GM18907 (cell line): ENCODE measurements at regions not wholly inside any gene's neighbourhood (a gene's known extent, or its start where the extent isn't known, plus 50 kb on each side); places are given as distances from the start of the nearest gene placed in this dataset.
A peak's percentile ranks its signal among the peaks of the same experiment; 100 is the strongest.

ENCODE experiments used
- ATAC-seq: cut with Tn5 transposase; IDR thresholded peaks from one replicate; pipeline ENCODE4 v1.9.1; 2021; ENCODE audit warnings: mild to moderate bottlenecking, moderate library complexity; ENCODE audit not compliant: unreplicated experiment

- no peak for ATAC-seq
Measured at GRCh38 chr3:124463234-124463633, 267.0 kb upstream of the UMPS start.

DNA sequence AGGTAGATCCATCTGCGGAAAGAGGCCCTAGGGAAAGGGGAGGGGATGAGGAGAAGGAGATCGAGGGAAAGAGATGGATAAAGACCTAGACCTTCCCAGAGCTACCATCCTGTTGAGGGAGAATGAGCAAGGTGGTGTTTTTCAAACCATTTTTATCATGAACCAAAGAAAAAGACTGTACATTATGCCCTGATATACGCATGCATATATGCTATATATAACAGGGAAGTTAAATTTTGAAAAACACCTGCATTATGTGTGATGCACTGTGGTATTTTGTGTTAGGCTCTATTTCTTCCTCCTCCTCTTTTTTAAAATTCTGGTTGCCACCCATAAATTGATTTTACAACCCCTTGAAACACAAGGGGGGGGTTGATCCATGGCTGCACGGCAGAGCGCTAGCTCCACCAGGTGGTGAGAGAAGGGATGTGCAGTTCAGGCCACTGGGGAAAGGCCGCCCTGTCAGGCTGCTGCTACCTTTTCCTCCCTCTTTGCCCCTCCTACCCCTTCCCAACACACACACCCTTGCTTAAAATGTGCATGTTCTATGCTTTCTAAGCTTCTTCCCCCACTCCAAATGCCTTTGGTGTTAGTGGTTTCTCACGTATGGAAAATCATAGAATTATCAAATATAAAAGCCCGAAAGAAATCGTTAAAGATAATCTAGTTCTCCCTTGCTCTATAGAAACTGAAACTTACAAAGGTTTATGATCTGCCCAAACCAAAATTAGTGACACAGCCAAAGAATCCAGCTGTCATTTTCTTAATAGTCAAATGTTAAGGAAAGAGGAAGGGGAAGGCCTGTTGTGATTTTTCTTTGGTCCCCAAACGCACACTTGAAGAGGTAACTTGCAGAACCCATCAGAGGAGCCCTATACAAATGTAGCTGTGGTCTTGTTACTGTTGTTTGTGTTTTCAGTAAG, 262.0 kb upstream of the UMPS start:
- ATAC-seq: peak; percentile 65

DNA sequence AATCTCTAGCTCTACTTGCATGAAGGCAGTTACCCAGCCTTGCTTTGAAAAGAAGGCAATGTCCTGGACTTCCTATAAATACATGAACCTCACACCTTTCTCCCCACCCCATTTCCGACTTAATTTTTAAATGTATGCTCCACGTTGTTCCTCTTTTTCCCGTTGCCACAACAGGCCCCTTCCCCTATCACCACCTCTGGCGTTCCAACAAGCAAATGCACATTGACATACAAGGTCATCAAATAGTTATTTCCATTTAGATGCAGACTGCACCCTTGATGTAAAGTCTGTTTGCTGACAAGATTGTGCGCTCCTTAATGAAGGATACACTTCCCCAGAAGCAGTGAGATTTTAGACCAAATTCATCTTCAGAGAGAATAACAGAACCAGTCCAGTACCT, 260.7 kb upstream of the UMPS start:
- no peak for ATAC-seq

DNA sequence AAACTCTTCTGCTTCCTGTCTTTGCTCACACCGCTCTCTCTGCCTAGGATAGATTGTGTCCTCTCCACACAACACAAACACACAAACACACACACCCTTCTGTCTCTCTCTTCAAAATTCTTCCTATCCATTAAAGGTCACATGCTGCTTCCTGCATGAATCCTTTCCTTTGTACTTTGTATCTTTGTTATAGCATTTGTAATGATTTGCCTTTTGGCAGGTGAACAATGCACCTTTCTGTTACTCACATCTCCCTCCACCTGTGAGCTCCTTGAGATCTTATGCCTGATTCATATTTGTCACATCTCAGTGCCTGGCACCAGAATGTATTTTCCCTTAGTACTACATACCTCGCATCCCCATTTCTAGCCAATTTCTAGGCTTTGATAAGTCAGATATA, 251.4 kb upstream of the UMPS start:
- ATAC-seq: no peak

- ATAC-seq: no peak
Measured at GRCh38 chr3:124483915-124484470, 246.3 kb upstream of the UMPS start.

GRCh38 chr3:124486324-124486723, 243.9 kb upstream of the UMPS start:
- no peak for ATAC-seq

DNA sequence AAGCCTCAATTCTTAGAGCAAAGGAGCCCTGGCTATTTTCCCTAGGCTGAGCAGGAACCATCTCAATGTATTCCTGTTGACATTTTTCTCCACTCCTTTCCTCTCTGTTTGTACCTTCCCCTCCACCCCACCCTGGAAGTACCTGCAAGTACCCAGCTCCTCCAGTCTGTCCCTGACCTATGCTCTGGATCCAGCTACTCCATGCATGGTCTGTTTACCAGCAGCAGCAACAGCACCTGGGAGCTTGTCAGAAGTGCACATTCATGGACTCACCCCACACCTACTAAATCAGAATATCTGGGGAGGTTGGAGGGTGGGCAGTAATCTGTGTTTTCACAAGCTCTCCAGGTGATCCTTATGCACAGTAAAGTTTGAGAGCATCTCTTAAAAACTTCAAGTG, 240.7 kb upstream of the UMPS start:
- no peak for ATAC-seq

DNA sequence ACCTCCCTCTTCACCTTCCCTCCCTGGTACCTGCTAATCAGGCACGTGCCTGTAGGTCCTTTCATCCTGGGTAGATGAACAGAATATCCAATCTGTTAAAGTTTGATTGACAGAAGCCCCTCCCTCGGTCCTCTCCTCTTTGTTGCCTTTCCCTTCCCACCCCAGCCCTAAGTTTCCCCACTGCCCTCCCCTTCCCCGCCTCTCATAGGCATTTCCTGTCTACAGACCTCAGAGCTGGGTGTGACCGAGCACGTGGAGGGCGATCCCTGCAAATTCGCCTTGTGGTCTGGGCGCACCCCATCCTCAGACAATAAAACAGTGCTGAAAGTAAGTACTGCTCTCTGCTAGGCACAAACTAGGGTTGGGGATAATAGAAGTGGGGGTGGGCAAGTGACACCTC, 239.2 kb upstream of the UMPS start:
- no peak for ATAC-seq

DNA sequence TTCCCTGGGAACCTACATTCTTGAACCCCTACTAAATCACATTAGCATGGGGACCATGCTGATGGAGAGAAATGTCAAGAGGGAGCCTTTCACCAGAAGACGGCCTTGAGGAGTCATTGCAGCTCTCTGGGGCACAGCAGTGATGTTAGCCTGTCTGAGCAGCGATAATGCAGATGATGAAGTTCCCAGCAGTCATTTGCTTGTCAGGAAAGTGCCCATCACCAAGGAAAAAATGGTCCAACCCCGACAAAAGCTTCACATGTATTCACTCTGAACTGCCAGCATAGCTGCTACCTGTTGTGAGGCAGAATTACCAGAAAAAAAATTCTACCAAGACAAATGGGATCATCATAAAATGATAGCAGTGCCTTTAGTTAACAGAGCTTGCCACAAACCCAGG, 238.4 kb upstream of the UMPS start:
- no peak for ATAC-seq

- ATAC-seq: no peak
Measured at GRCh38 chr3:124492824-124493223, 237.4 kb upstream of the UMPS start.

DNA sequence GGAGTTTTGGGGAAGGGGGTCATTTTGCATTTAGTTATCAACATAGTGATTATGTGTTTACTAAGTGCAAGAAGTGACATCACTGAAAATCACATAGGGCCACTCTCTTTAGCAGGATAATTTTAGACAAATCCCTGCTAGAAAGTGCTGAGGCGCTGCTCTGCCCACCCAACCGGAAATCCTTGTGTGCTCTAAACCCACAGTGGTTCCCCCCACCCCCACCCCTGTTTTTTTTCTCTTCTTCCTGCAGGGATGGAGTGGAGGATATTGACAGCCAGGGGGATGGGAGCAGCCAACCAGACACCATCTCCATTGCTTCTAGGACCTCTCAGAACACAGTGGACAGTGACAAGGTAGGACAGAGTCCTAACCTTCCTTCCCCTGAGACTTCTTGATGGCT, 234.2 kb upstream of the UMPS start:
- ATAC-seq: no peak

DNA sequence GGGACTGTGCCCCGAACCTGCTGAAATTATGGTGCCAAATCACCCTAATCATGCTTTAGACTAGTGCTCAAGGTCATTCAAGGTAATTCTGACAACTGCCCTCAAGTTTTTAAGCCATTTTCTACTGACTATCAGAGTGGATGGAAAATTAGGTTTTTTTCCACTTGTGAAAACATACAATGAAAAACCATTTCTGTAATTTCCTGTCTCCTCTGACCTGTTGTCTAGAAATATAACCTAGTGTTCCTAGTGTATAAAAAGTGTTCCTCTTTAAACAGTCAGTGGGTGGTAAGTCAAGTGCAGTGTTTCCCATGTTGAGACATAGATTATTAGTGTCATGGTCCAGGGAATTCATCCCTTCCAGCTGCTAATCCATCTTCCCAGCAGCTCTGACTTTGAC, 232.8 kb upstream of the UMPS start:
- ATAC-seq: no peak

GRCh38 chr3:124498891-124499290, 231.4 kb upstream of the UMPS start:
- no peak for ATAC-seq

DNA sequence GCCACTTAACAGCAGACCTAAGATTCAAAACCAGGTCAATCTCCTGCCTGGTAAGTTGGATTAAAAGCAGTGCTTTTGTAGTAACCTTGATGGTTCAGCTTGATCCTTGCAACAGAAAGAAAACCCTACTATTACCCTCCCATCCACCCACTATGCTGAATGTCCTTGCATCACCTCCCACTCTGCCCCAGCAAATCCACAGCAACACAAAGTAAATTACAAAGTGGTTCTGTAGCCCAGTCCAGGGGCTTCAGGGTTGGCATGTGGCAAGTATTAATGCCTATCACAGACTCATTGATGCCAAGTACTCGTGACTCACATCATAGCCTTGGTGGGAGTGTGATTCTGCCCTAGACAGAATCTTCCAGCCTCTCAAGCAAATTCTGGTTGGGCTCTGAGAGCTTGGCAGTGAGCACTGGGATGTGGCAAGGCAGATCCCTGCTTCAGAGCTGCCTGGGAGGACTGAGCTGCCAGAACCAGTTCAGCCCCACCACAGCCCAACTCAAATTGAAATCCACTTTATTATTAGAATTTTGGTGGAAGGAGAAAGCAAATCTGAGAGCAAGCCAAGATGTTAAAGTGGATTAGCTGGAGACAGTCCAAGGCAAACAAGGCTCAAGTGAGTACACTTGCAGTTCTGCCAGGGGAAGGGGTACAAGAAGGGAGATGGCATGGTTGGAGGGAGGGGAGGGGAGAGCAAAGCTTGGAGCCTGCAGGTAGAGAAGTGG, 225.8 kb upstream of the UMPS start:
- ATAC-seq: no peak

DNA sequence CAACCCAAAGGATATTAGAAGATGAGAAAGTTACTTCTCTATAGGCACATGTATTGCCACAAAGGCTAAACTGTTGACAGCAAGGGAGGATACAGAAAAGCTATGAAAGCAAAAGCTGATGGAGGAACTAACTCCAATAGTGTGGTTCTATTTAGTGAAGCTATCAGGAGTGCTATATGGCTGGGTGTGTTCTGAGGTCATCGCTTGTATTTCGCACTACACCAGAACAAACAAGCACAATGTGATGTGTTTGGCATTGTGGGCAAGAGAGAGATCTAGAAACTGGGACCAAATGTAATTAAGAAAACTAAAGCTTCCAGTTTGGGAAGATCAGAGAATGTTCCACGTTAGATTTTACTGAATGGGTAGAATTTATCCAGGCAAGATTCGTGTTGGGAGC, 220.4 kb upstream of the UMPS start:
- no peak for ATAC-seq

GRCh38 chr3:124510290-124510689, 220.0 kb upstream of the UMPS start:
- no peak for ATAC-seq

- no peak for ATAC-seq
Measured at GRCh38 chr3:124512881-124513609, 217.2 kb upstream of the UMPS start.

- ATAC-seq: no peak
Measured at GRCh38 chr3:124513610-124513997, 216.6 kb upstream of the UMPS start.

GRCh38 chr3:124514683-124515082, 215.6 kb upstream of the UMPS start:
- no peak for ATAC-seq

GRCh38 chr3:124516333-124516732, 213.9 kb upstream of the UMPS start:
- ATAC-seq: no peak

- ATAC-seq: no peak
Measured at GRCh38 chr3:124517306-124517705, 212.9 kb upstream of the UMPS start.
